PC-9 (cell line): ENCODE measurements at regions not wholly inside any gene's neighbourhood (a gene's known extent, or its start where the extent isn't known, plus 50 kb on each side); places are given as distances from the start of the nearest gene placed in this dataset.

Experiments used
- BruUV-seq: library from RNA; stranded (reverse); fragments of 400-500 nt; replicated peaks from 2 replicates; lab custom pipeline; 2021; lab: Mats Ljungman, UMichigan
- CTCF ChIA-PET: fragments of 300-600 bp; sonication (Branson Sonifier 250); formaldehyde crosslinking; loops from one replicate; lab custom pipeline; 2022; ENCODE audit warnings: antibody characterized with exemption; lab: Charles Lee
- POLR2A ChIA-PET: fragments of 300-600 bp; sonication (Branson Sonifier 250); formaldehyde crosslinking; loops from one replicate; lab custom pipeline; 2022; ENCODE audit warnings: antibody characterized with exemption; ENCODE audit not compliant: unreplicated experiment; lab: Charles Lee
- DNase-seq, 2 experiments: peaks; one replicate each; pipeline versions ENCODE4 v3.0.0 to v3.0.0-alpha.2; 2015 to 2022; ENCODE audit warnings: mixed read lengths in 1 of 2
- H2AFZ ChIP-seq: fragments of 200-600 bp; sonication (generic); 2 replicates; pipeline ENCODE4 v1.8.1; 2017; ENCODE audit warnings: antibody characterized with exemption
- H3F3A ChIP-seq: fragments of 200-600 bp; sonication (generic); 2 replicates; pipeline ENCODE4 v1.8.1; 2017; ENCODE audit warnings: antibody characterized with exemption, mild to moderate bottlenecking, low read depth; ENCODE audit not compliant: insufficient read depth
- H3K27ac ChIP-seq: fragments of 200-600 bp; sonication (generic); 2 replicates; pipeline ENCODE4 v1.6.1; 2016; ENCODE audit warnings: mixed run types
- H3K27me3 ChIP-seq: fragments of 200-600 bp; sonication (generic); 2 replicates; pipeline ENCODE4 v1.6.1; 2016; ENCODE audit warnings: low read depth, mixed run types; ENCODE audit not compliant: insufficient read depth
- H3K36me3 ChIP-seq: fragments of 200-600 bp; sonication (generic); 2 replicates; pipeline ENCODE4 v1.6.1; 2016; ENCODE audit warnings: low read depth, mixed run types
- H3K4me1 ChIP-seq: fragments of 200-600 bp; sonication (generic); replicated peaks from 2 replicates; pipeline ENCODE4 v1.6.1; 2016; ENCODE audit warnings: mixed run types; ENCODE audit not compliant: insufficient read depth
- H3K4me2 ChIP-seq: fragments of 200-600 bp; sonication (generic); 2 replicates; pipeline ENCODE4 v1.6.1; 2017; ENCODE audit warnings: mixed run types
- H3K4me3 ChIP-seq: fragments of 200-600 bp; sonication (generic); 2 replicates; pipeline ENCODE4 v1.6.1; 2016; ENCODE audit warnings: mixed run types
- H3K79me2 ChIP-seq: fragments of 200-600 bp; sonication (generic); 2 replicates; pipeline ENCODE4 v1.6.1; 2017; ENCODE audit warnings: low read depth, mixed run types
- H3K9me2 ChIP-seq: fragments of 200-600 bp; sonication (generic); 2 replicates; pipeline ENCODE4 v1.8.1; 2017; ENCODE audit warnings: mild to moderate bottlenecking; ENCODE audit not compliant: insufficient read depth
- H3K9me3 ChIP-seq: fragments of 200-600 bp; sonication (generic); 2 replicates; pipeline ENCODE4 v1.8.1; 2016; ENCODE audit warnings: low read depth; ENCODE audit not compliant: insufficient read depth
- H4K20me1 ChIP-seq: fragments of 200-600 bp; sonication (generic); 2 replicates; pipeline ENCODE4 v1.8.1; 2017; ENCODE audit not compliant: insufficient read depth
- EZH2 ChIP-seq: fragments of 200-600 bp; sonication (generic); IDR thresholded peaks from 2 replicates; pipeline ENCODE4 v1.8.0; 2017; ENCODE audit warnings: antibody characterized with exemption, low read depth
- intact Hi-C: fragments of 100-400 bp; cut with micrococcal nuclease; formaldehyde crosslinking; loops from one replicate; pipeline ENCODE4 v1.10.0; 2022; ENCODE audit not compliant: unreplicated experiment
- TF ChIP-seq, protein P1 (sequence below): fragments of 200-600 bp; sonication (generic); conservative IDR thresholded peaks from 2 replicates; pipeline ENCODE4 v1.6.1; 2017; ENCODE audit warnings: mixed run types, antibody characterized with exemption, mild to moderate bottlenecking, moderate library complexity

DNA sequence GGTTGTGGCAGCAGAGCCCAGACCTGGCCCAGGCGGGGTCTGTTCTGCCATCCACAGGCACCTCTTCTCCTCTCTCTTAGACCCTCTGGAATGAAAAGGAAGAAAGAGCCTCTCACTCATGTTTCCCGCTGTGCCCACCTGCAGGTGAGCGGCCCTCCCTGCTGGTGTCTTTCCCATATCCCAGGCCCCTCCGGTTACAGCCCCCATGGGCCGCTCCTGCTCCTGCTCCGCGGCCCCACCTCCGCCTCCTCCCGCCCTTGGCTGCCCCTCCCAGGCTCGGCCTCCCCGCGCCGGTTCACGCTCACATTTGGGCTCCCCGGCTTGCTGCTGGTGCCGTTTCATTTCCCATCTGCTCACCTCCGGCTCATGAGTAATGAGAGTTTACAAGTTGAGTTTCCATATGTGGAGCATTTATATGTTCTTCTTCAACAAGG lies 98.7 kb upstream of the SDK2 start:
- Histone ChIP-seq H2AFZ (no peak overlapping the region), H3K79me2 (no peaks in the 10 kb centered on the region), H3K4me1 (no peaks in the 10 kb centered on the region), H3K4me3 (no peak overlapping the region), H3K9me3 (no peaks in the 10 kb centered on the region), H4K20me1 (no peaks in the 10 kb centered on the region), H3K27me3 (peaks cover 100% of the 10 kb centered on the region), H3K4me2 (no peak overlapping the region), H3K27ac (no peak overlapping the region), H3K9me2 (no peaks in the 10 kb centered on the region), H3F3A (no peaks in the 10 kb centered on the region), H3K36me3 (no peaks in the 10 kb centered on the region)
- no peak for TF ChIP-seq EZH2
- TF ChIP-seq, protein P1, sequence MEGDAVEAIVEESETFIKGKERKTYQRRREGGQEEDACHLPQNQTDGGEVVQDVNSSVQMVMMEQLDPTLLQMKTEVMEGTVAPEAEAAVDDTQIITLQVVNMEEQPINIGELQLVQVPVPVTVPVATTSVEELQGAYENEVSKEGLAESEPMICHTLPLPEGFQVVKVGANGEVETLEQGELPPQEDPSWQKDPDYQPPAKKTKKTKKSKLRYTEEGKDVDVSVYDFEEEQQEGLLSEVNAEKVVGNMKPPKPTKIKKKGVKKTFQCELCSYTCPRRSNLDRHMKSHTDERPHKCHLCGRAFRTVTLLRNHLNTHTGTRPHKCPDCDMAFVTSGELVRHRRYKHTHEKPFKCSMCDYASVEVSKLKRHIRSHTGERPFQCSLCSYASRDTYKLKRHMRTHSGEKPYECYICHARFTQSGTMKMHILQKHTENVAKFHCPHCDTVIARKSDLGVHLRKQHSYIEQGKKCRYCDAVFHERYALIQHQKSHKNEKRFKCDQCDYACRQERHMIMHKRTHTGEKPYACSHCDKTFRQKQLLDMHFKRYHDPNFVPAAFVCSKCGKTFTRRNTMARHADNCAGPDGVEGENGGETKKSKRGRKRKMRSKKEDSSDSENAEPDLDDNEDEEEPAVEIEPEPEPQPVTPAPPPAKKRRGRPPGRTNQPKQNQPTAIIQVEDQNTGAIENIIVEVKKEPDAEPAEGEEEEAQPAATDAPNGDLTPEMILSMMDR: no peak
- CTCF ChIA-PET: no interaction called here
- POLR2A ChIA-PET: no interaction called here
- no TSS peak for BruUV-seq
- intact Hi-C loops: no loop called here
- DNase-seq: no peak

DNA sequence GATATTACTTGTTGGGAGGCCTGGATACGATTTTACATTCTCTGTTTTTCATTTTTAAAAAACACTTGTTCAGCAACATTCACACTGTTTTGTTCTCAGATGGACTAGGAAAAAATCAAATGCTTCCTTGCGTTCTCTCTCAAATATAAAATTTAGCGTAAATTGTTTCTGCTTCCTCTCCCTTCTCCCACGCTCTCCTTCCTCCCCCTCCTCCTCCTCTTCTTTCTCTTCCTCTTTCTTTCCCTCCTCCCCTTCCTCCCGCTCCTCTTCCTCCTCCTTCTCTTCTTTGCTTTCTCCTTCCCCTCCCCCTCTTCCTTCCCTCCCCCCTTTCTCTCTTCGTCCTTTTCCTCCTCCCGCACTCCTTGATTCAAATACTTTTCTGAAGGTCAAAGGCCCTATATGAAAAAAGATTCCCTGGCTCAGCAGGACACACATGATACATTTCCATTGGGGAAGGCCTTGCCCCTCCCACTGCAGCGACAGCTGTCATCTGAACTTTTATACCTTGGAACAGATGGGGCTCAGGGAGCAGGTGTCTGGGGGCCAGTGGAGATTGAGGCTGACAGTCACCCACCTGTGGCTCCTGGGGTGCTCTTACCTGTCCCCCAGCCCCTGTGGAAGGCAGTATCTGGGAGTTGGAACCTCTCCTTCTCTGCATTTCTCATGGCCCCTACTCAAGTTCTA lies 99.4 kb upstream of the SDK2 start:
- TF ChIP-seq EZH2: no peak
- TF ChIP-seq, protein P1: no peak
- Histone ChIP-seq H3K79me2 (no peaks in the 10 kb centered on the region), H3K9me2 (no peaks in the 10 kb centered on the region), H4K20me1 (no peaks in the 10 kb centered on the region), H3K27ac (no peak overlapping the region), H3K36me3 (no peaks in the 10 kb centered on the region), H3K9me3 (no peaks in the 10 kb centered on the region), H3F3A (no peaks in the 10 kb centered on the region), H3K27me3 (peaks cover 100% of the 10 kb centered on the region), H2AFZ (no peak overlapping the region), H3K4me1 (no peaks in the 10 kb centered on the region), H3K4me2 (no peak overlapping the region), H3K4me3 (no peak overlapping the region)
- ChIA-PET CTCF (no interaction called here), POLR2A (no interaction called here)
- DNase-seq: no peak
- no TSS peak for BruUV-seq
- intact Hi-C loops: no loop called here

DNA sequence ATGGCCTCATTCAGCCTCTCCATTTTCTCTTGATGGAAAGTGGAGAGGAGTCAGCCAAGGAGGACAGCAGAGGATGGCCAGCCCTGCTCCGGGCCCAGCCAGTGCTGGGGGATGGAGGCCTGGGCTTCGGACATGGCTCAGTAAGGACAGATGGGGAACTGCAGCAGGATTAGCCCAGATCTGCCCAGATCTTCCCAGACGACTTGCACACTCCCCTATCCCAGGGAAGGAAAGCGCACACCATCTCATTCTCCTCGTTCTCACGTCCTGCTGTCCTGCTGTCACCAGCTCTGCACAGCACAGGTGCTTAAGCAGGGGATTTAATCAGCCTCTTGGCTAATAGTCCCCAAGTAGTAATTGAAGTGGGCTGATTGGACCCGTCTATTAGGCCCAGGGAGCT lies 100.2 kb upstream of the SDK2 start:
- Histone ChIP-seq H3K79me2 (no peaks in the 10 kb centered on the region), H2AFZ (no peak overlapping the region), H4K20me1 (no peaks in the 10 kb centered on the region), H3K9me3 (no peaks in the 10 kb centered on the region), H3K27me3 (peaks cover 100% of the 10 kb centered on the region), H3K4me1 (no peaks in the 10 kb centered on the region), H3K27ac (no peak overlapping the region), H3K9me2 (no peaks in the 10 kb centered on the region), H3K4me3 (no peak overlapping the region), H3K4me2 (no peak overlapping the region), H3F3A (no peaks in the 10 kb centered on the region), H3K36me3 (no peaks in the 10 kb centered on the region)
- ChIA-PET CTCF (no interaction called here), POLR2A (no interaction called here)
- intact Hi-C loops: no loop called here
- no TSS peak for BruUV-seq
- TF ChIP-seq, protein P1: no peak
- TF ChIP-seq EZH2: no peak
- DNase-seq: no peak
